C1 segment of cervical spinal cord (tissue), 14 donors: ENCODE measurements at regions not wholly inside any gene's neighbourhood (a gene's known extent, or its start where the extent isn't known, plus 50 kb on each side); places are given as distances from the start of the nearest gene placed in this dataset.
"Not testable (repeated sequence)": the region's sequence is repeated elsewhere in the genome, so short reads cannot be mapped to it uniquely, and the experiment has no call there.

Experiments used
- DNase-seq, 14 donors: peaks; one replicate each; lab custom pipeline; 2025; lab: John Stamatoyannopoulos, UW

GRCh38 chrX:96430756-96431455 lies 253.7 kb upstream of the DIAPH2 start:
- no peak for DNase-seq

DNA sequence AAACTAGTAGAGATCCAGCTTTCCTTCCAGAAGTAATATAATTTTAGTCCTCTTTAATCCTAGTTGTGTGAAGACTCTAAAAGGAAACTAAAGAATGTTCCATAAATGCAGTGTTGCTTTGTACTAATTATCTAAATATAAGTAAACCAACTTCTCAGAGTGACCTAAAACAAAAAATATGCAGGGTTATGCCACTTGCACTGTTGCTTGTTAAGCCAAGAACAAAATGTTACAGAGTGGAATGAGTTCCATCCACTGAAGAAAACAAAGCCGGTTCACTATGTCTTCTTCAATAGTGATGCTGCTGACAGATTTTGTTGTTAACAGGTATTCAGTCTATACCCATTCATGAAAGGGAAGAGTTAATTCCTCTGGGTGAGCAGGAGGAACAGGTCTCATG lies 252.0 kb upstream of the DIAPH2 start:
- no peak for DNase-seq

GRCh38 chrX:96433409-96434077 lies 251.1 kb upstream of the DIAPH2 start:
- no peak for DNase-seq

DNA sequence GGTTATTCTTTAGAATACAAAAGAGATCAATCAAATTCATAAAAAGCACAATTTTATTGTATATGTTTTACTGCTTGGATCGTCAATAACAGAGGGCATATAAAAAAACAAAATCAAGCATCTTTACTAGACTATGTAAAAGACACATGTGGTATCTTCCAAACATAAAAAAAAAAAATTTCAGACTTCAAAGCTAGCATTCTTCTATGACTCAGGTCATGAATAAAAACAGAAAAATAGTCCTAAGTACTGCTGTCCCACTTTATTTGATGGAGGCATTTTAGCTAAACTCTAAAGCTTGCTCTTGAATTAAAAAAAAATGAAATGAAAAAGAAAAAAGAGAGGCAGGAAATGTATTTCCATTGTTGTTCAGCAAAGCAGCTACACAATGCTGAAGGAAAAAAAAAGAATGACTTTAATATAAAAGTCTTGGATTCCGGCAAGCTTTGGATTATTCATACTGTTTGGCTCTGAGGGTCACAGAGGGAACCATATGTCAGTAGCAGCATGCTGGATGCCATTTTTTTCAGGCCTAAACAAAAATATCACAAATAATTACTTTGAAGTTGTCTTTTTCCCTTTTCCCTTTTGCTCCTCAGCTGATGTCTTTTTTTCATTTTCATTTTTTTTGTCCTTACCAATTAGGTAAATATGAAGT lies 249.1 kb upstream of the DIAPH2 start:
- DNase-seq, result no peak

- DNase-seq, result no peak
These were observed 248.5 kb upstream of the DIAPH2 start for GRCh38 chrX:96436105-96436504.

DNA sequence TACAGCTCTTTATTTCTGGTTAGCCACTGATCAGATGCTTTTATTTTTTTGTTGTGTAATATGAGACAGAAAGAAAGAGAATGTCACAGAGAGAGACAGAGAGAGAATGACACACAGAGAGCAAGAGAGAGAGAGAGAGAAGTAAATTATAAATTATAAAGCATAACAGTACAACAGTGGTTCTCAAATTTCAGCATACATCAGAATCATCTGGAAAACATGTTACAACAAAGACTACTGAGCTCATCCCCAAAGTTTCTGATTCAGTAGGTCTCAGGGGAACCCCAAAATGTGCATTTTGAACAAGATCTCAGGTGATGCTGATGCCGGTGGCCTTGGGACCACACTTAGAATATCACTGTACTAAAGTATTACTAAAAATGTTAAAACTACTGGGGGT lies 245.8 kb upstream of the DIAPH2 start:
- no peak for DNase-seq

DNA sequence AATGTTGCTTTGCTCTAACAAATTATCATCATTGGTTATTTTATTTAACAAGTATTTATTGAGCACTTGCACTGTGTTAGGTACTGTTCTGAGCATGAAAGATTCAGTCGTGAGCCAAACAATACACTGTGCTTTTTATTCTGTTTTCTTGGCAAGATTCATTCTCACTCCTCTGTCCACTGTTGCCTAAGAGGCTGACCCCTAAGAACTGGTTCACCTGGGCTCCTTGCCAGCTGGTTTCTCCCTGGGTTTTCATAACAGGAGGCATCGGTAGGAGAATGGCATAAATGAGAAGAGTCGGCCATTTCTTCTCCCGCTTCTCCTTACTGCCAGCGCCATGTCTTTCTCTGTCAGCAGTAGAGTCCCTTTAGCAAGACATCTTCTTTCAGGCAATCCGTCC lies 243.7 kb upstream of the DIAPH2 start:
- no peak for DNase-seq

- DNase-seq, result no peak
These were observed 239.0 kb upstream of the DIAPH2 start for GRCh38 chrX:96445531-96446065.

DNA sequence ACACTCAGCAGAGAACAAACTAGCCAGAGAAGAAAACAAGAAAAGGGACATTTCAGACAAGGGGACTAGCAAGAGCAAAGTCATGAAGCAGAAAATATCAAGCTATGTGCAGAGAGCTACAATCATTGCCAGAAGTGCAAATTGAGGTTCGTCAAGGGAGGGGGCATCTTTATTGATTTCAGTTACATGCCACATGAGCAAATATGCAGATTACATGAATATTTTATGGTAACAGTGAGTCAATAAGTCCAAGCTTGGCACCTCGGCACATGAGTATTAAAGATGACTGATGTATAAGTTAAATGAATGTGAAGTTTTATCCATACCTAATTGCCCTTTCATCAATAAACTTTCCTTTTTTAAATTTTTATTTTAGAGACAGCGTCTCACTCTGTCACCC lies 238.1 kb upstream of the DIAPH2 start:
- DNase-seq, result no peak

GRCh38 chrX:96447161-96447560 lies 237.5 kb upstream of the DIAPH2 start:
- DNase-seq, result no peak

GRCh38 chrX:96449191-96449590 lies 235.5 kb upstream of the DIAPH2 start:
- DNase-seq, result no peak

DNA sequence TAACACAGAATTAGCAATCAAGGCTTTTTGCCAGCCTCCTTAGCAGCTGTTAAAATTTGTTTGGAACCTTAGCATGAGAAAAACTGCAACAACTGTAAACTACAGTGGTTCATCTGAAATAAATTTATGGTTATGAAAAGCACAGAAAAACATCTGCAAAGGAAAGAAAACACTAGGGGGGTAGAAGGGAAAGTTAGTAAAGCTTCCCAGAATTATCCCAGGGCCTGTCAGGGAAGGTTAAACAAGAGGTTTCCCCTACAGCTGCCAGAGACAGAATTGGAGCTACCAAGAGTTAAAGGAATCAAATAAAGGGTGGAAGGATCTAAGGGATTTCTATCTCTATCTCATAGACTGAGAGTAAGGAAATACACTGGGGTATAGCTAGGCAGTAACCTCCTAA lies 234.7 kb upstream of the DIAPH2 start:
- DNase-seq, result no peak

DNA sequence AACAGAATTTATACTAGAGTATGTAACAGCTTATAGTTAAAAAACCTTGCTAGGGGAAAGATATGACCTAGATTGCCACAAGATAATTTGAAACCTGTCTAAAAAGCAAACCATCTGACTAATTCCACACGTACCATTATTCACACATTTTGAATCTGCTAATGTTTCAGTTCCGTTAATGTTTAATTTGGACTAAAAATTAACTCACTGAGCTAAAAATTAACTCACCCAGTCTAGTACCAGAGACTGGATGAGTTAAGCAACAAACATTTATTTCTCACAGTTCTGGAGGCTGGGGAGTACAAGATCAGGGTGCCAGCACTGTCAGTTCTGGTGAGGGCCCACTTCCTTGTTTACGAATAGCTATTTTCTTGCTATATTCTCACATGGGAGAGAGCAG lies 231.5 kb upstream of the DIAPH2 start:
- DNase-seq, result no peak

DNA sequence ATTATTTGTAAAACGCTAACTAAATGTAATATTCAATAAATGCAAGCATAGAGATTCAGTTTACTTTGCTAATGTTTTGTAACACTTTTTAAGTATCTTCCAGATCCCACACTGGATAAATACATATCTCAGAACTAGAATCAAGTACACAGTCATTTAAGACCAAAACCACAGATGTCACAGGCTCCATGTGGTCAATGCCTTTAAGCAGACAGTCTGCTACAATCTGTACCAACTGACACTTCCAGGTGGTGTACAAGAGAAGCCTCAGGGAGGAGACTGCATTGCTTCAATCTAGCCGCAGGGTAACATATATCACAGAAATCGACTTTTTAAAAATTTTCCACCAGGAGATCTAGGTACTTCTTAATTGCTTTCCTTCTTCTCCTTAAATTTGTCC lies 229.6 kb upstream of the DIAPH2 start:
- no peak for DNase-seq

DNA sequence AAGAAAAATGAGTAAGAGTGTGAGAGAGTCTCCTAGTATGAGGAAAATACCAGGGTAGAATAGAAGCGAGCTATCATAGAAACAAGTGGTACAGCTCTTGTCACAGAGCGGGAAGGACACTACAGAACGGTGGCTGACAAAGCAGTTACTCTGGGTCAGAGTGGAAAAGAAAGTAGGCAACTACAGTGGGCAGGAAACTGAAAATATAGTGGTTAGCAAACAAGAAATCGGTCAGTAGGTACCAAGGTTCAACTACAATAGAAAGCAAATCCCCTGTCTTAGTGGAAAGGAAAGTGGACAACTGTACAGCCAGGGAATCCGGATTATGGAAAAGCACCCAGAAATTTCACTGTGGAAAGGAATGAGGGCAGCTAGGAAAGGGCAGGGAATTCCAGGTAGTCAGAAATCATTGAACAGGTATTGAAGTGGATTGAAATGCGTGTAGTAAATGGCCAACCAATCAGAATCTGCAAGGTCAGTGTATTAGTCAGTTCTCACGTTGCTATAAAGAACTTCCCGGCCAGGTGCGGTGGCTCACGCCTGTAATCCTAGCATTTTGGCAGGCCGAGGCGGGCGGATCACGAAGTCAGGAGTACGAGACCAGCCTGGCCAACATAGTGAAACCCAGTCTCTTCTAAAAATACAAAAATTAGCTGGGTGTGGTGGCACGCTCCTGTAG lies 219.6 kb upstream of the DIAPH2 start:
- DNase-seq, result no peak

DNA sequence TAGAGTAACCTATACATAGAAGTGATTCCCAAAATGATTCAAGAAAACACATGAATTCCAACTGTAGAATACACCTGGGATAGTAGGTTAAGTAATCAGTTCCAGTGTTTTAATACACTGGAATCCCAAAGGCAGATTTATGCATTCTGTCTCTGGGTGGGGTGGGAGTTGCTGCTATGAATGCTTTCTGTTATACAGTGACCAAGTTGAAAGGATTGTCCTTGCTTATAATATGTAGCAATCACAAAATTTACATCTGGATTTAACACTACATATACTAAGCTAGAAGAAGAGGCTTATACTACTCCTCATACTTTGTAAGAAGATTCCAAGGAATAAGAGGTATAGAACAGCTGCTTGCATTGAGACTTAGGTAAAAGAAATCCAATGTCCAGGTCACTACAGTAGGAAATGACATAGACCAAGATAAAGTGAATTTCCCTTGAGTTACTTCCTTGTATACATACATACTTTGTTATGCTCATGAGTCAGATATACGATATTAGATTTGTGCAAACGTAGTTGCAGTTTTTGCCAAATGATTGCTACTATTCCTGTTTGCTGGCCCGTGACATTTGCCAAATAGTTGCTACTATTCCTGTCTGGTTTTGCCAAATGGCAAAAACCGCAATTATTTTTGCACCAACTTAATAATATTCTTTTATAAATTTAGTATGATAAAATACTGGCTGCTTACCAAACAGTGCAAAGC lies 210.5 kb upstream of the DIAPH2 start:
- no peak for DNase-seq

GRCh38 chrX:96474741-96475125 lies 209.9 kb upstream of the DIAPH2 start:
- no peak for DNase-seq

DNA sequence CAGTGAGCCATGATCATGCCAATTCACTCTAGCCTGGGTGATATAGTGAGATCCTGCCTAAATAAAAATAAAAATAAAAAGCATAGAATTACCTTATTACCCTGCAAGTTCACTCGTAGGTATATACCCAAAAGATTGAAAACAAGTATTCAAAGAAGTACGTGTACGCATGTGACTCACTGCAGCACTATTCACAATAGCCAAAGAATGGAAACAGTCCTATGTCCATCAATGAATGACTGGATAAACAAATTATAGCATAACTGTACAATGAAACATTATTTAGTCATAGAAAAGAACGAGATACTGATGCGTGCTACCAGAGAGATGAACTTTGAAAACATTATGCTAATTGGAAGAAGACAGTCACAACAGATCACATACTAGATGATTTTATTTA lies 204.6 kb upstream of the DIAPH2 start:
- no peak for DNase-seq

DNA sequence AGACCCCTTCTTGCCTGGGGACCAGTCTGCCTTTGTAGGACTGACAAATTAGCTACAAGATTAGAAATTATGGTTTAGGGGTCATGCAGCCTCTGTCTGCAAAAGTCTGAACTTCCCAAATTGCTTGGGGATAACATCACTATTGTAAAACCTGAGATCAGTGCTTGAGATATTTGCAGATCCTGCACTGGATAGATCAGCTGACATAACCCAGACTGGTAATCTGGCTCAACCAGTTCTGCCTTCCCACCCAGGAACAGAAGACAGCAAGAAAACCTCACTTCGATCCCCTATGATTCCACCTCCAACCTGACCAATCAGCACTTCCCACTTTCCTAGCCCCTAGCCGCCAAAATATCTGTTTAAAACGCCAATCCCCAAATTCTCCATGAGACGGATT lies 202.8 kb upstream of the DIAPH2 start:
- DNase-seq, result no peak

- no peak for DNase-seq
These were observed 200.9 kb upstream of the DIAPH2 start for GRCh38 chrX:96483647-96484160.

DNA sequence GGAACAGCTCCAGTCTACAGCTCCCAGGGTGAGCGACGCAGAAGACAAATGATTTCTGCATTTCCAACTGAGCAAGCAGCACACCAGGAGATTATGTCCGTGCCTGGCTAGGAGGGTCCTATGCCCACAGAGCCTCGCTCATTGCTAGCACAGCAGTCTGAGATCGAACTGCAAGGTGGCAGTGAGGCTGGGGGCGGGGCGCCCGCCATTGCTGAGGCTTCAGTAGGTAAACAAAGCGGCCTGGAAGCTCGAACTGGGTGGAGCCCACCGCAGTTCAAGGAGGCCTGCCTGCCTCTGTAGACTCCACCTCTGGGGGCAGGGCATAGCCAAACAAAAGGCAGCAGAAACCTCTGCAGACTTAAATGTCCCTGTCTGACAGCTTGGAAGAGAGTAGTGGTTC lies 198.0 kb upstream of the DIAPH2 start:
- not testable (repeated sequence) for DNase-seq
